ENCODE measurements at regions not wholly inside any gene's neighbourhood (a gene's known extent, or its start where the extent isn't known, plus 50 kb on each side); places are given as distances from the start of the nearest gene placed in this dataset.

DNA sequence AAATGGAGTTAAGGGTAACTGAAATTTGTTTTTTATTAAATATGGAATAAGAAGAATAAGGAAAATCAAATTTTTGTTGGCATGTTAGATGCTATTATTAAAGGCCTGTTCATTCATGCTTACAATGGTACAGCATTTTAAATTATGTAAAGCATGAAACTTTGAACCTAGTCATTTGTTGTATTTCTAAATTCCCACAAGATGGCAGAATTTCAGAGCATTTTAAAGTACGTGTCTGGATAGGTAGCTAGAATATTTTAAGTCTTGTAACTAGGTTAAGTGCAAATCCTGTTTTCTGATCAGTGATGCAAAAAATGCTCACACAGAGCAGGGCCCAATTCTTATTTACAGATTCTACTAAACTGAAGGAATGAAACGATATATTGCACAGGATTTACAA, 585.6 kb upstream of the MIS18BP1 start:
- TF ChIP-seq EZH2 (IDR thresholded peaks at IDR 0.05) (no peak), POLR2AphosphoS5 (IDR thresholded peaks at IDR 0.05; ENCODE audit: low read depth, low read length) (no peak), FOSL1 (IDR thresholded peaks at IDR 0.05; ENCODE audit: low read depth) (no peak), ZFX (IDR thresholded peaks at IDR 0.05) (no peak), POLR2A (IDR thresholded peaks at IDR 0.05; ENCODE audit: borderline replicate concordance, extremely low read depth, insufficient read depth, insufficient read length) (no peak), SP1 (IDR thresholded peaks at IDR 0.05; ENCODE audit: low read depth) (no peak), RAD21 (IDR thresholded peaks at IDR 0.05; ENCODE audit: low read depth) (peak; percentile 38; the same call in 1 of the 2 replicates), JUND (IDR thresholded peaks at IDR 0.05) (no peak), CEBPB (IDR thresholded peaks at IDR 0.05; ENCODE audit: low read depth) (no peak), TCF7L2 (IDR thresholded peaks at IDR 0.05; ENCODE audit: borderline replicate concordance, extremely low read depth, insufficient read depth, insufficient read length) (no peak)
- TF ChIP-seq, protein P1, sequence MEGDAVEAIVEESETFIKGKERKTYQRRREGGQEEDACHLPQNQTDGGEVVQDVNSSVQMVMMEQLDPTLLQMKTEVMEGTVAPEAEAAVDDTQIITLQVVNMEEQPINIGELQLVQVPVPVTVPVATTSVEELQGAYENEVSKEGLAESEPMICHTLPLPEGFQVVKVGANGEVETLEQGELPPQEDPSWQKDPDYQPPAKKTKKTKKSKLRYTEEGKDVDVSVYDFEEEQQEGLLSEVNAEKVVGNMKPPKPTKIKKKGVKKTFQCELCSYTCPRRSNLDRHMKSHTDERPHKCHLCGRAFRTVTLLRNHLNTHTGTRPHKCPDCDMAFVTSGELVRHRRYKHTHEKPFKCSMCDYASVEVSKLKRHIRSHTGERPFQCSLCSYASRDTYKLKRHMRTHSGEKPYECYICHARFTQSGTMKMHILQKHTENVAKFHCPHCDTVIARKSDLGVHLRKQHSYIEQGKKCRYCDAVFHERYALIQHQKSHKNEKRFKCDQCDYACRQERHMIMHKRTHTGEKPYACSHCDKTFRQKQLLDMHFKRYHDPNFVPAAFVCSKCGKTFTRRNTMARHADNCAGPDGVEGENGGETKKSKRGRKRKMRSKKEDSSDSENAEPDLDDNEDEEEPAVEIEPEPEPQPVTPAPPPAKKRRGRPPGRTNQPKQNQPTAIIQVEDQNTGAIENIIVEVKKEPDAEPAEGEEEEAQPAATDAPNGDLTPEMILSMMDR (IDR thresholded peaks at IDR 0.05 in 2 of 3, conservative IDR thresholded peaks at IDR 0.05 in 1 of 3; ENCODE audit: borderline replicate concordance in 1 of 3, insufficient read depth in 1 of 3, low read depth in 2 of 3, low read length in 2 of 3): peak in 2 of 3 experiments; percentile 8 to 36; a peak in 2 of 6 replicates
- TF ChIP-seq, protein P2, sequence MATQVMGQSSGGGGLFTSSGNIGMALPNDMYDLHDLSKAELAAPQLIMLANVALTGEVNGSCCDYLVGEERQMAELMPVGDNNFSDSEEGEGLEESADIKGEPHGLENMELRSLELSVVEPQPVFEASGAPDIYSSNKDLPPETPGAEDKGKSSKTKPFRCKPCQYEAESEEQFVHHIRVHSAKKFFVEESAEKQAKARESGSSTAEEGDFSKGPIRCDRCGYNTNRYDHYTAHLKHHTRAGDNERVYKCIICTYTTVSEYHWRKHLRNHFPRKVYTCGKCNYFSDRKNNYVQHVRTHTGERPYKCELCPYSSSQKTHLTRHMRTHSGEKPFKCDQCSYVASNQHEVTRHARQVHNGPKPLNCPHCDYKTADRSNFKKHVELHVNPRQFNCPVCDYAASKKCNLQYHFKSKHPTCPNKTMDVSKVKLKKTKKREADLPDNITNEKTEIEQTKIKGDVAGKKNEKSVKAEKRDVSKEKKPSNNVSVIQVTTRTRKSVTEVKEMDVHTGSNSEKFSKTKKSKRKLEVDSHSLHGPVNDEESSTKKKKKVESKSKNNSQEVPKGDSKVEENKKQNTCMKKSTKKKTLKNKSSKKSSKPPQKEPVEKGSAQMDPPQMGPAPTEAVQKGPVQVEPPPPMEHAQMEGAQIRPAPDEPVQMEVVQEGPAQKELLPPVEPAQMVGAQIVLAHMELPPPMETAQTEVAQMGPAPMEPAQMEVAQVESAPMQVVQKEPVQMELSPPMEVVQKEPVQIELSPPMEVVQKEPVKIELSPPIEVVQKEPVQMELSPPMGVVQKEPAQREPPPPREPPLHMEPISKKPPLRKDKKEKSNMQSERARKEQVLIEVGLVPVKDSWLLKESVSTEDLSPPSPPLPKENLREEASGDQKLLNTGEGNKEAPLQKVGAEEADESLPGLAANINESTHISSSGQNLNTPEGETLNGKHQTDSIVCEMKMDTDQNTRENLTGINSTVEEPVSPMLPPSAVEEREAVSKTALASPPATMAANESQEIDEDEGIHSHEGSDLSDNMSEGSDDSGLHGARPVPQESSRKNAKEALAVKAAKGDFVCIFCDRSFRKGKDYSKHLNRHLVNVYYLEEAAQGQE (IDR thresholded peaks at IDR 0.05; ENCODE audit: low read depth): no peak
- TF ChIP-seq, protein P3, sequence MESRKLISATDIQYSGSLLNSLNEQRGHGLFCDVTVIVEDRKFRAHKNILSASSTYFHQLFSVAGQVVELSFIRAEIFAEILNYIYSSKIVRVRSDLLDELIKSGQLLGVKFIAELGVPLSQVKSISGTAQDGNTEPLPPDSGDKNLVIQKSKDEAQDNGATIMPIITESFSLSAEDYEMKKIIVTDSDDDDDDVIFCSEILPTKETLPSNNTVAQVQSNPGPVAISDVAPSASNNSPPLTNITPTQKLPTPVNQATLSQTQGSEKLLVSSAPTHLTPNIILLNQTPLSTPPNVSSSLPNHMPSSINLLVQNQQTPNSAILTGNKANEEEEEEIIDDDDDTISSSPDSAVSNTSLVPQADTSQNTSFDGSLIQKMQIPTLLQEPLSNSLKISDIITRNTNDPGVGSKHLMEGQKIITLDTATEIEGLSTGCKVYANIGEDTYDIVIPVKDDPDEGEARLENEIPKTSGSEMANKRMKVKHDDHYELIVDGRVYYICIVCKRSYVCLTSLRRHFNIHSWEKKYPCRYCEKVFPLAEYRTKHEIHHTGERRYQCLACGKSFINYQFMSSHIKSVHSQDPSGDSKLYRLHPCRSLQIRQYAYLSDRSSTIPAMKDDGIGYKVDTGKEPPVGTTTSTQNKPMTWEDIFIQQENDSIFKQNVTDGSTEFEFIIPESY (IDR thresholded peaks at IDR 0.05; ENCODE audit: extremely low read depth, insufficient replicate concordance, low read length): no peak
